Stimulated activated CD4-positive, alpha-beta T cell treated with anti-CD3 and anti-CD28 coated beads, TNF-alpha, amount 100 ng/mL, for 24 hours (primary cell): ENCODE measurements at regions not wholly inside any gene's neighbourhood (a gene's known extent, or its start where the extent isn't known, plus 50 kb on each side); places are given as distances from the start of the nearest gene placed in this dataset.
"Not testable (repeated sequence)": the region's sequence is repeated elsewhere in the genome, so short reads cannot be mapped to it uniquely, and the experiment has no call there.

ENCODE experiments used
- DNase-seq, 3 experiments: peaks; one replicate each; pipeline ENCODE4 v3.0.0-alpha.2; 2020; ENCODE audit warnings: low read depth in 3 of 3

DNA sequence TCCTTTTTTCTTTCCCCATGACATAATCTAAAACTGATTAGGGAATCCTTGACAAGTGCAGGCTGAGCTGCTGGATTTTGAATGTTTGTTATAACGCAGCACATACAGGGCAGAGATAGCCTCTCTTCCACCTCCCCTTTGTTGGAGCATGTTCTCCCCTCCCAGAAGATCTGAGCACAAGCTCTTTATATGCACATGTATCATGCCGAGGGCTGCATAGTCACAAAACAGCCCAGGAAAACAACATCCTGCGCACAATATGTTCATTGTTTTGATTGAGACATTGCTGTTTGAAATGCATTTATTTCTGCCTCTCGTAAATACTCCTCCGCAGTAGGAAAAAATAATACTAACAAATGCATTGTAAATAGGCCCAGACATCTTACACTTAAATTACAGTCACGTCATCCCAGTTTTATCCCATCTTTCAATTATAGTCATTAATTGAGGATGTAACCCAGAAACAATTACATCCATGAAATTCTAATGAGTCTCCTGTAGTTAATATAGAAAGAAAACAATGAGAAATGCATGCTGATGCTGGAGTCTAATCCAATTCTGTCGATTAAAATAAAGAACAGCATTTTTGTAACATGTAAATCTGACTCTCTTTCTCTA, 401.8 kb downstream of the BTG1 start:
- DNase-seq, result no peak

DNA sequence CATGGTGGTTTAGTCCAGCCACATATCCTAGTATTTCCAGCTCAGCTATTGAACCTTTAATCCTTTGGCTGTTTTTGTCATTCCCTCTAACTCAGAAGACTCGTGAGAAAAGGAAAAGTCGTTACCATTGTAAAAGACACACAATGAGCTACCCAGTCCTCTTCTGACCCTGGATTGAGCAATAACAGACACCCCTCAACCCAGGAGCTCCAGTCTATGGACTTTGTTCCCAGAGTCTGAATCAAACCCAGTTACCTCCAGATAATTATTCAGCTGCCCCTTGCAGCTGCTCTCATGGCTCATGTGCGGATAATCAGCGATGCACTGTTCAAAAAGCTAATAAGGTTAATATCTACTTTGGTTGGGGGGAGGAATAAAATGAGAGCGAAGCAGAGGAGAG, 402.4 kb downstream of the BTG1 start:
- no peak for DNase-seq

DNA sequence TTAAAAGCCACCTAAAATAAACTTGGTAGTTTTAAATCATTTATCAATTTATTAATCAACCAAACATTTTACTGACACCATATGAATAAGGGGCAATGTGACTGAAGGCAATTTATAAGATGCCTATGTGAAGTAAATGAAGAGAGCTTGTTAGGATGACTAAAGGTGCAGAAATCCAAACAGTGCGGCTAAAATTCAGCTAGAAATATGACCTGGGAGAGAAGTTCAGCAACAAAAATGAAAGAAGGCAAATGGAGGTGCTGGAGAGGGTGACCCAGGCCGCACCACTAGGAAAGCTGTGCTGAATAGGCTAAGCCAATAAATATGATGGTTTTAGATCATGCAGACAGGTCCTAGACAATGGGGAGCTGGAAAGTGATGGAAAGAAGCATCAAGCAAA, 403.7 kb downstream of the BTG1 start:
- DNase-seq, result no peak

DNA sequence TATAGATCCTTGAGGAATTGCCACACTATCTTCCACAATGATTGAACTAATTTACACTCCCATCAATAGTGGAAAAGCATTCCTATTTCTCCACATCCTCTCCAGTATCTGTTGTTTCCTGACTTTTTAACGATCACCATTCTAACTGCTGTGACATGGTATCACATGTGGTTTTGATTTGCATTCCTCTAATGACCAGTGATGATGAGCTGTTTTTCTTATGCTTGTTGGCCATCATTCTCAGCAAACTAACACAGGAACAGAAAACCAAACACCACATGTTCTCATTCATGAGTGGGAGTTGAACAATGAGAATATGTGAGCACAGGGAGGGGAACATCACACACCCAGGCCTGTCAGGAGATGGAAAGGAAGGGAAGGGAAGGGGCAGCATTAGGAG, 411.8 kb downstream of the BTG1 start:
- not testable (repeated sequence) for DNase-seq

GRCh38 chr12:91732086-91732485, 413.6 kb downstream of the BTG1 start:
- no peak for DNase-seq

DNA sequence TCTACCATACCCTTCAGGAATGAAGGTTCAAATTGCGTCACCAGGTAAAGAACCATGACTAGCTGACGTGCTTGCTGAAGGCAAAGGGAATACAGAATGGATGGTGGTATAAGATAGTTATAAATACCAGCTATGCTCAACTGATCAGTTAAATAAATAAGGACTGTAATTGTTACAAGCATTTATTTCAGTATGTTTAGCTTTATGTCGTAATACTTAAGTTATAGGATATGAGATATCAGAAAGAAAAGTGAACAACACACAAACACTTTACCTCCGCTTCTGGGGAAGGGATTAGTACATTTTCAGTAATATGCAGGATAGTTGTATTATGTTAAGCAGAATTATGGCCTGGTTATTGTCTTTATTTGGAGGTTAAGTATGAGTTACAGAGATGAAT, 416.1 kb downstream of the BTG1 start:
- DNase-seq, result no peak

DNA sequence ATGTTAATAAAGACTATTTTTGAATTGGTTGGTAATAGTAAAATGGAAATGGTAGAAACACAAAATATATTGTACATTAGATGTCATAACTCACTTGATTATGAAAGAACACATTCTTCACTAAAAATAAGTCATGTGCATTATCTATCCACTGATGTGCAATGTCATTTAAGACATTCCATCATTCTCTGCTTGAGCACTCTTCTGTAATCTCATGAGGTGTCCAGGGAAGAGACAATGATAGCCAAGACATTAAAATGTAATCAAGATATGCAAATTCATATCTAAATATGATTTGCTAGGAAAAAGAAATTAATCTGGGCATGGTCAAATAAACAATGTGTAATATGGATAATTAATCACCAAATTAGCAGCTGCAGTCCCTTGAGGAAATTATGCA, 422.5 kb downstream of the BTG1 start:
- no peak for DNase-seq

DNA sequence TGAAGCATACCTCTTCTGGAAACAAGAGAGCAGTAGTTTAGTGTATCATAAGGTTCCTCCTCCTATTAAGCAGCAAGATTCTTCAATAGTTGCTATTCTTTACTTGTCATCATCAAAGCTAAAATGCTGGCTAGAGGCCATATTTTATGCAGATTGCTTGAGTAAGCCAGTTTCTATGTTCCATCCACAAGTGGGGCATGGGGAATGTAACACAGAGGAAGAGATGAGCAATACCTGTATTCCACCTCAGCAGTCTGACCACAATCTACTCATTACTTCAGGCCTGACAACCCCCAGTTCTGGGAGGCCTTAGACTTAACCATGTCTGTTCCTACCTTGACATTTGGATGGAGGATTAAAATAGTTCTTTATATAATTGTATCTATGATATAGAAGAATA, 423.6 kb downstream of the BTG1 start:
- peak in 2 of 3 experiments; percentile 4 to 11 for DNase-seq

DNA sequence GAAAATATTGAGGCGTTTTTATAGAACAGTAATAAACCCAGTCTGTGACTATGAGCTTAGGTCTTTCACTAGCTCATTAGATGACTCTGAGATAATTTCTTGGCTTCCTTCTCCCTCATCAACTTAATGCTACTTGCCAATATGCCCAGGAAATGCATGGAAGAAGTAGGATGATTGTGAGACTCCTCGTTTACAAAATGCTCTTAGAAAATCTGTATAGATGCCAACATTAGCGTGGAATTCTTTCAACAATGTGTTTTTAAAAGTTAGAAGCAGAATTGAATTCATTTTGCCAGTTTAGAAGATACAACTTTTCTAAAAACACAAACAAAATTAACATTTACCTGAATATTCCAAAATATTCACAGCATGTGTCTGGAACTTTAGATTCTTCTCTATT, 424.6 kb downstream of the BTG1 start:
- DNase-seq, result no peak

GRCh38 chr12:91718326-91718725, 427.3 kb downstream of the BTG1 start:
- DNase-seq, result no peak

DNA sequence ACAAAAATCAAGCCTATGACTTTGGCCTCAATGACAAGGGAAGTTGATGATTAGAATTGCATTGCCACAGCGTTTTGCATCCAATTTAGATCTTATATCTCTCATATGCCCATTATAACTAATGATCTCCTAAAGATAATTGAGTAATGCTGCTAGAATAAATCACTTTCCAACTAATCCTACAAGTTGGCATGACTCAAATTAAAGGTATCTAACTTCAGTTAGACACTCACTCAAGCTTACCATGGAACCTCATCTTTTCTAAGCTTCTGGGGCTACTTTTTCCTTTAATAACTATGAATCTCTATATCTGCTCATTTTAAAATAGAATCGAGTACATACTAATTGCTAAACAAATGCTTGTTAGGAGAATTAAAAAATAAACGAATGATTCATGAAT, 427.8 kb downstream of the BTG1 start:
- no peak for DNase-seq

GRCh38 chr12:91711925-91712324, 433.7 kb downstream of the BTG1 start:
- DNase-seq, result not testable (repeated sequence)

- DNase-seq, result no peak
These were observed 439.2 kb downstream of the BTG1 start for GRCh38 chr12:91706466-91706865.

DNA sequence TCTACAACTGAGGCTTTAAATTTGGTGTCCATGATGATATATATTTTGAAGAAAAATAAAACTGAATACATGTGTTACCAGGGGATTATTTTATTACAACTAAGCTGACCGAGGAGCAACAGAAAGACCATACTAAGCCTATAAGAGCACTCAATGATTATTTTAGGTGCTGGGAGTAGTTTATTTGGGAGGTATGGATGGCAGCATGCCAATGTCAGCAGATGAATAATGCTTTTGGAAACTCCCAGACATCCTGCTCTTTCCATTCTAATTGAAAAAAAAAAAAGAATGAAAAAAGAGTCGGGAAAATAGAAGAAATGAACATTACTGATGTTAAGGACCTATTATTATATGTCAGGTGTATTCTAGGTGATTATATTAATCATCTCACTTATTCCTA, 441.2 kb downstream of the BTG1 start:
- no peak for DNase-seq

- DNase-seq, result no peak
These were observed 442.0 kb downstream of the BTG1 start for GRCh38 chr12:91703491-91704283.

DNA sequence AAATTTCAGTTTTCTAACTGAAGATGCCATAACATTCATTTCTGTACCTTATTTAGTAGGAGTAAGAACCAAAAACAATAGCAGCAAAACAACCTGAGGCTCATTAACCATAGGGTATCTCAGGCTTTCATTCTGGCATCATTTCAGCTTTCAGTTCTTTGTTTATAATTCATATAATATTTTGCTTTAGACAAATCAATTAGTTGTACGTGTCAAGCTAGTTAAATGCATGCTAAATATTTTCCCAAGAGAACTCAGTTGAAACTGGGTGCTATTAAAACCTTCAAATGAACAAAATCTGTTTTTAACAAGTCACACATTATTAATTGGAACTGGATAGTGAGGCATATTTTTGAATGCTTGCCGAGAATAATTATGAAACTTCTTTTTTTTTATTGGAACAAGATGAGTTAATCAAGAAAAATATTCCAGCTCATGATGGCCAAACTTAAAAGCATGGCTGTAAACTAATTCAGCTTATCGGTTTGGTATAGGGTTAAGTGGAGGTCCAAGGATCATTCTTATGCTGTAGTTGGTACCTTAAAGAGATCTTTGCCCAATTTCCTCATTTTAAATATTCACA, 442.7 kb downstream of the BTG1 start:
- no peak for DNase-seq

- DNase-seq, result no peak
These were observed 449.7 kb downstream of the BTG1 start for GRCh38 chr12:91695964-91696363.

DNA sequence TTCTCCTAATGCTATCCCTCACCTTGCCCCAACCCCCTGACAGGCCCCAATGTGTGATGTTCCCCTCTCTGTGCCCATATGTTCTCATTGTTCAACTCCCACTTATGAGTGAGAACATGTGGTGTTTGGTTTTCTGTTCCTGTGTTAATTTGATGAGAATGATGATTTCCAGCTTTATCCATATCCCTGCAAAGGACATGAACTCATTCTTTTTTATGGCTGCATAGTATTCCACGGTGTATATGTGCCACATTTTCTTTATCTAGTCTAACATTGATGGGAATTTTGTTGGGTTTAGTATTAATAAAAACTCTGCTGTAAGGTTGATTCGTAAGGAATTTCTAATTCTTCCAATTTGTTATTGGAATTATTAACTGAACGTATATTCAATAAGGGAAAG, 450.2 kb downstream of the BTG1 start:
- DNase-seq, result not testable (repeated sequence)

GRCh38 chr12:91690531-91690930, 455.1 kb downstream of the BTG1 start:
- no peak for DNase-seq

GRCh38 chr12:91687052-91688017, 458.3 kb downstream of the BTG1 start:
- peak in 1 of 3 experiments; percentile 0 for DNase-seq

- no peak for DNase-seq
These were observed 459.7 kb downstream of the BTG1 start for GRCh38 chr12:91685917-91686316.

DNA sequence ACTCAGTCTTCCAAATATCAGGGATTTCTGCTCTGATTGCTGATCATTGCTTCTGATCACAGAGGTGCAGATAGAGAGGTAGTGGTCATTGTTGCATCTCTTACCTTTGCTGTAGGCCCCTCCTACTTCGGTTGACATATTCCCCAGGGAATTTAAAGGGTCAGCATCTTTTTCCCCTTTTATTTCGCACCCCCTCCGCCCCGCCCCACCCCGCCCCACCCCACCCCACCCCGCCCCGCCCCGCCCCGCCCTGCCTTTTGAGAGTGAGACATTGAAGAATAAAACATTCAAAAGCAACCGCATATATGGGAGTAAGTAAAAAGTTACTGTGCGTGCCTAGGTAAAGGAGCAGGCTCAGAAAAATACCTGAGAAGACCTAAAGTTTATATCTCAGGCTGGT, 463.9 kb downstream of the BTG1 start:
- DNase-seq, result no peak
